IMR-90 (cell line): ENCODE measurements at regions not wholly inside any gene's neighbourhood (a gene's known extent, or its start where the extent isn't known, plus 50 kb on each side); places are given as distances from the start of the nearest gene placed in this dataset.

Experiments
- ATAC-seq: fragments of 200-7000 bp; cut with Tn5 transposase; 2 replicates; pipeline ENCODE4 v1.9.1; 2020; ENCODE audit warnings: low read depth, mild to moderate bottlenecking, moderate library complexity
- BruUV-seq: library from RNA; stranded (reverse); fragments of 400-500 nt; replicated peaks from 2 replicates; lab custom pipeline; 2021; lab: Mats Ljungman, UMichigan
- CTCF ChIA-PET: fragments of 300-600 bp; formaldehyde crosslinking; extraction: SDS; loops from one replicate; lab custom pipeline; 2021; ENCODE audit warnings: antibody characterized with exemption; lab: Yijun Ruan, JAX
- POLR2A ChIA-PET: fragments of 300-600 bp; sonication (Branson Sonifier 250); formaldehyde crosslinking; loops from one replicate; lab custom pipeline; 2022; ENCODE audit warnings: antibody characterized with exemption; ENCODE audit not compliant: unreplicated experiment; lab: Charles Lee
- DNase-seq: peaks from one replicate; pipeline ENCODE4 v3.0.0; 2013
- H2AFZ ChIP-seq: replicated peaks from 2 replicates; pipeline ENCODE3; 2013; ENCODE audit warnings: low read length, mild to moderate bottlenecking; ENCODE audit not compliant: poor library complexity
- H2AK5ac ChIP-seq: 2 replicates; pipeline ENCODE4 v1.6.1; 2013; ENCODE audit warnings: low read depth, low read length, inconsistent platforms
- H2AK9ac ChIP-seq: replicated peaks from 2 replicates; pipeline ENCODE3; 2013; ENCODE audit warnings: mild to moderate bottlenecking, low read depth, low read length, moderate library complexity; ENCODE audit not compliant: poor library complexity
- H2BK120ac ChIP-seq: 2 replicates; pipeline ENCODE4 v1.6.1; 2013; ENCODE audit warnings: low read depth, low read length, inconsistent platforms
- H2BK15ac ChIP-seq: 3 replicates; pipeline ENCODE4 v1.6.1; 2013; ENCODE audit warnings: low read depth, low read length, inconsistent platforms
- H2BK20ac ChIP-seq: 2 replicates; pipeline ENCODE4 v1.6.1; 2013; ENCODE audit warnings: low read depth, mild to moderate bottlenecking, inconsistent platforms, low read length, moderate library complexity
- H2BK5ac ChIP-seq: 2 replicates; pipeline ENCODE4 v1.6.1; 2013; ENCODE audit warnings: mild to moderate bottlenecking, low read depth, low read length, inconsistent platforms; ENCODE audit not compliant: poor library complexity, severe bottlenecking
- H3K14ac ChIP-seq: replicated peaks from 2 replicates; pipeline ENCODE4 v1.6.1; 2013; ENCODE audit warnings: low read depth, low read length, inconsistent platforms
- H3K18ac ChIP-seq: 2 replicates; pipeline ENCODE4 v1.6.1; 2013; ENCODE audit warnings: low read depth, low read length, control low read depth
- H3K23ac ChIP-seq: 2 replicates; pipeline ENCODE4 v1.6.1; 2013; ENCODE audit warnings: low read depth, low read length, inconsistent platforms
- H3K27ac ChIP-seq: 2 replicates; pipeline ENCODE4 v1.5.1; 2013; ENCODE audit warnings: mild to moderate bottlenecking, control low read depth, low read length; ENCODE audit not compliant: insufficient read depth
- H3K27me3 ChIP-seq: 2 replicates; pipeline ENCODE4 v1.6.1; 2013; ENCODE audit warnings: low read length; ENCODE audit not compliant: control insufficient read depth, insufficient read depth
- H3K36me3 ChIP-seq: 2 replicates; pipeline ENCODE4 v1.6.1; 2013; ENCODE audit warnings: low read length, mixed read lengths; ENCODE audit not compliant: control insufficient read depth, insufficient read depth
- H3K4ac ChIP-seq: 2 replicates; pipeline ENCODE4 v1.6.1; 2013; ENCODE audit warnings: low read depth, low read length, inconsistent platforms
- H3K4me1 ChIP-seq: 2 replicates; pipeline ENCODE4 v1.6.1; 2013; ENCODE audit warnings: low read length, mixed read lengths; ENCODE audit not compliant: control insufficient read depth, insufficient read depth
- H3K4me2 ChIP-seq: 2 replicates; pipeline ENCODE4 v1.6.1; 2013; ENCODE audit warnings: low read depth, mild to moderate bottlenecking, control low read depth, low read length, moderate library complexity
- H3K4me3 ChIP-seq: 2 replicates; pipeline ENCODE4 v1.5.1; 2013; ENCODE audit warnings: low read depth, mild to moderate bottlenecking, control low read depth, low read length, moderate library complexity; ENCODE audit not compliant: insufficient read depth
- H3K56ac ChIP-seq: 2 replicates; pipeline ENCODE4 v1.6.1; 2013; ENCODE audit warnings: low read length, inconsistent platforms; ENCODE audit not compliant: insufficient read depth; ENCODE audit errors: extremely low read depth
- H3K79me1 ChIP-seq, 2 experiments: 2 replicates each; pipeline ENCODE4 v1.6.1; 2013; ENCODE audit warnings: low read length in 2 of 2, inconsistent platforms in 1 of 2, low read depth in 1 of 2
- H3K9ac ChIP-seq: 2 replicates; pipeline ENCODE4 v1.6.1; 2013; ENCODE audit warnings: low read depth, low read length, control low read depth
- H3K9me1 ChIP-seq: 2 replicates; pipeline ENCODE4 v1.6.1; 2013; ENCODE audit warnings: low read length, inconsistent platforms; ENCODE audit not compliant: insufficient read depth
- H3K9me3 ChIP-seq: 2 replicates; pipeline ENCODE4 v1.6.1; 2013; ENCODE audit warnings: low read length; ENCODE audit not compliant: control insufficient read depth, insufficient read depth
- H4K20me1 ChIP-seq: 2 replicates; pipeline ENCODE4 v1.6.1; 2013; ENCODE audit warnings: low read length, inconsistent platforms; ENCODE audit not compliant: insufficient read depth
- H4K5ac ChIP-seq: 2 replicates; pipeline ENCODE4 v1.6.1; 2013; ENCODE audit warnings: mild to moderate bottlenecking, low read depth, low read length, control low read depth
- H4K8ac ChIP-seq, 2 experiments: 2 replicates each; pipeline ENCODE4 v1.6.1; 2013; ENCODE audit warnings: low read depth in 2 of 2, low read length in 2 of 2, control low read depth in 1 of 2, inconsistent platforms in 1 of 2
- H4K91ac ChIP-seq: 2 replicates; pipeline ENCODE4 v1.6.1; 2013; ENCODE audit warnings: low read depth, low read length, inconsistent platforms; ENCODE audit not compliant: insufficient read depth
- BHLHE40 ChIP-seq: fragments of 150-350 bp; IDR thresholded peaks from 2 replicates; pipeline ENCODE4 v1.6.1; 2016; ENCODE audit warnings: mild to moderate bottlenecking, low read depth, low read length
- CEBPB ChIP-seq: IDR thresholded peaks from 2 replicates; pipeline ENCODE4 v1.6.1; 2012; ENCODE audit warnings: low read depth, low read length, improper control_type of control experiment
- CHD1 ChIP-seq: IDR thresholded peaks from 2 replicates; pipeline ENCODE4 v1.6.1; 2012; ENCODE audit warnings: low read depth, low read length, improper control_type of control experiment
- MXI1 ChIP-seq: IDR thresholded peaks from 2 replicates; pipeline ENCODE4 v1.6.1; 2012; ENCODE audit warnings: low read depth, mild to moderate bottlenecking, low read length, moderate library complexity, borderline replicate concordance
- NFE2L2 ChIP-seq: fragments of 150-350 bp; IDR thresholded peaks from 2 replicates; pipeline ENCODE4 v1.6.1; 2016; ENCODE audit warnings: low read depth, mild to moderate bottlenecking, low read length
- POLR2A ChIP-seq: IDR thresholded peaks from 2 replicates; pipeline ENCODE4 v1.6.1; 2012; ENCODE audit warnings: mild to moderate bottlenecking, low read depth, low read length
- RAD21 ChIP-seq: IDR thresholded peaks from 2 replicates; pipeline ENCODE4 v1.6.1; 2012; ENCODE audit warnings: low read length, improper control_type of control experiment
- RCOR1 ChIP-seq: IDR thresholded peaks from 2 replicates; pipeline ENCODE4 v1.6.1; 2012; ENCODE audit warnings: mild to moderate bottlenecking, low read length, improper control_type of control experiment; ENCODE audit not compliant: insufficient replicate concordance
- SMC3 ChIP-seq: fragments of 150-350 bp; IDR thresholded peaks from 2 replicates; pipeline ENCODE4 v1.6.1; 2016; ENCODE audit warnings: low read depth, mild to moderate bottlenecking, antibody characterized with exemption, low read length, moderate library complexity
- WGBS, 2 experiments: methylation state at CpG; one replicate each; pipeline versions ENCODE4 v1.1.5 to v1.1.7; 2013; ENCODE audit warnings: missing lambda C conversion rate in 2 of 2; ENCODE audit not compliant: insufficient read length in 1 of 2; ENCODE audit errors: extremely low coverage in 2 of 2; 5-methylcytosine and 5-hydroxymethylcytosine counted together
- dilution Hi-C: fragments of 300-500 bp; cut with HindIII; formaldehyde crosslinking; loops from one replicate; pipeline ENCODE4 v1.14.3; 2018; ENCODE audit warnings: low sequenced_read_pairs; ENCODE audit not compliant: unreplicated experiment
- in situ Hi-C: fragments of 300-500 bp; cut with MboI; formaldehyde crosslinking; loops from 3 replicates; pipeline ENCODE4 v1.14.3; 2019; ENCODE audit warnings: low sequenced_read_pairs, inconsistent platforms, mixed read lengths
- intact Hi-C: fragments of 100-400 bp; cut with micrococcal nuclease; formaldehyde crosslinking; loops from 2 replicates; pipeline ENCODE4 v1.10.0; 2022
- TF ChIP-seq, protein P1 (sequence below): fragments of 150-350 bp; IDR thresholded peaks from 2 replicates; pipeline ENCODE4 v1.6.1; 2017; ENCODE audit warnings: mild to moderate bottlenecking, antibody characterized with exemption, low read length, low read depth

DNA sequence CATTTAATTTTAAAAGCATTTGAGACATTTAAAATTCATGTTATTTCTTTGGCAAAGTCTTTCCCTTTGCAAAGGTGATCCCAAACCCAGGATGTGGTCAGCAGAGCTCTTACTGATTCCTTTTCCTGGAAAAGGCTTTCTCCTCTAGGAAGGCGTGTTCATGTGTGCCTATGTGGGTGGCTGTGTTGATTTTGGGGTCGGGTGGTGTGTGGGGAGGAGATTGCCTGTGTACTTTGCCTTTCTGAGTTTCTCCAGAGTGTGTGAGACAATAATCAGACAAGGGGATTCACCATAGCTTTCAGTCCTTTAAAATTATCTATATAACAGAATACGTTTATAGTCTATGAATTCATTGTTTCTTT, 173.2 kb downstream of the SOCS6 start:
- no CpG with 5 or more reads among the region's 3 CpGs for WGBS, 2 experiments
- no peak overlapping the region for H4K5ac ChIP-seq

More for the DNA sequence above, 173.2 kb downstream of the SOCS6 start:
- Histone ChIP-seq H3K56ac (no peak overlapping the region), H3K27me3 (peaks cover 2% of the 10 kb centered on the region), H3K36me3 (no peaks in the 10 kb centered on the region), H2AK5ac (no peak overlapping the region), H4K20me1 (no peaks in the 10 kb centered on the region), H2BK15ac (no peak overlapping the region), H3K4ac (no peak overlapping the region), H2AK9ac (no peak overlapping the region), H3K14ac (no peak overlapping the region), H2BK120ac (no peak overlapping the region), H3K4me2 (no peak overlapping the region), H2BK20ac (no peak overlapping the region), H3K9ac (no peak overlapping the region), H3K4me3 (no peak overlapping the region), H3K9me3 (no peaks in the 10 kb centered on the region), H2AFZ (no peak overlapping the region), H3K18ac (no peak overlapping the region), H4K91ac (no peak overlapping the region), H3K9me1 (no peaks in the 10 kb centered on the region; the same call in 1 of the 2 replicates), H3K27ac (no peak overlapping the region), H3K23ac (no peak overlapping the region), H3K79me1 (no peaks in the 10 kb centered on the region), H2BK5ac (no peak overlapping the region), H3K4me1 (no peaks in the 10 kb centered on the region), H4K8ac (no peak overlapping the region)
- in situ Hi-C loops (no loop called here), dilution Hi-C loops (no loop called here), intact Hi-C loops (no loop called here)
- ATAC-seq (no peak), DNase-seq (no peak)
- POLR2A ChIA-PET: no interaction called here
- BruUV-seq: no TSS peak
- CTCF ChIA-PET: no interaction called here
- TF ChIP-seq NFE2L2 (no peak), BHLHE40 (no peak), RCOR1 (no peak), RAD21 (no peak), MXI1 (no peak), CHD1 (no peak), POLR2A (no peak), SMC3 (no peak), CEBPB (no peak)
- TF ChIP-seq, protein P1, sequence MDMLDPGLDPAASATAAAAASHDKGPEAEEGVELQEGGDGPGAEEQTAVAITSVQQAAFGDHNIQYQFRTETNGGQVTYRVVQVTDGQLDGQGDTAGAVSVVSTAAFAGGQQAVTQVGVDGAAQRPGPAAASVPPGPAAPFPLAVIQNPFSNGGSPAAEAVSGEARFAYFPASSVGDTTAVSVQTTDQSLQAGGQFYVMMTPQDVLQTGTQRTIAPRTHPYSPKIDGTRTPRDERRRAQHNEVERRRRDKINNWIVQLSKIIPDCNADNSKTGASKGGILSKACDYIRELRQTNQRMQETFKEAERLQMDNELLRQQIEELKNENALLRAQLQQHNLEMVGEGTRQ: no peak
